ENCODE measurements at regions not wholly inside any gene's neighbourhood (a gene's known extent, or its start where the extent isn't known, plus 50 kb on each side); places are given as distances from the start of the nearest gene placed in this dataset.
"Not testable (repeated sequence)": the region's sequence is repeated elsewhere in the genome, so short reads cannot be mapped to it uniquely, and the experiment has no call there.

- not testable (repeated sequence) for TF ChIP-seq ZBTB4 (CRISPR knock-in tag; IDR thresholded peaks at IDR 0.05; ENCODE audit: borderline replicate concordance); NFE2 (CRISPR knock-in tag; IDR thresholded peaks at IDR 0.05); NBN (conservative IDR thresholded peaks at IDR 0.05); ZBTB25 (CRISPR knock-in tag; IDR thresholded peaks at IDR 0.05); ZNF576 (CRISPR knock-in tag; IDR thresholded peaks at IDR 0.05); HOXA5 (CRISPR knock-in tag; IDR thresholded peaks at IDR 0.05); CC2D1A (CRISPR knock-in tag; IDR thresholded peaks at IDR 0.05)
Observed at GRCh38 chrX:1709277-1709676, 94.4 kb downstream of the ASMT start.

Measured in HepG2 (cell line).